ENCODE measurements at regions not wholly inside any gene's neighbourhood (a gene's known extent, or its start where the extent isn't known, plus 50 kb on each side); places are given as distances from the start of the nearest gene placed in this dataset.

DNA sequence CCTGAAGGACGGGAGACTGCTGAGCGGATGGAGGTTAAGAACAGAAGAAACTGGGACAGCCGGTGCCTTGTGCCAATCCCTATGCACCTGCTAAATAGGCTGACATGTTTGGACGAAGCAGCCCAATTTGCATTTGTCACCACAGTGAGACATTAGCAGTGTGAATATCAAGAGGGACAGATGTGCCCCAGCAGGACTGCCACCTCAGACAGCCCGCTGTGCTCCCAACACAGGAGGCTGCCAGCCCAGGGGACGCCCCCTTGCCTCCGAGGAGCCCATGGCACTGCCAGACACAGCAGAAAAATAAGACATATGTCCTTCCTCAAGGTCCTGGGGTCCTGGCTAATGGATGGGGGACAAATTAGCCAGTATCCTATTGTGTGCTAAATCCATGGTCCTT is 306.7 kb upstream of the POU3F3 start:
- no peak overlapping the region for H3K4me3 ChIP-seq (replicated peaks; ENCODE audit: insufficient read depth, low read length)
- DNase-seq (ENCODE audit: low read depth in 1 of 2, low spot score in 1 of 2) = no peak
- no peaks in the 10 kb centered on the region for H3K27me3 ChIP-seq (ENCODE audit: insufficient read depth, poor library complexity, severe bottlenecking)

DNA sequence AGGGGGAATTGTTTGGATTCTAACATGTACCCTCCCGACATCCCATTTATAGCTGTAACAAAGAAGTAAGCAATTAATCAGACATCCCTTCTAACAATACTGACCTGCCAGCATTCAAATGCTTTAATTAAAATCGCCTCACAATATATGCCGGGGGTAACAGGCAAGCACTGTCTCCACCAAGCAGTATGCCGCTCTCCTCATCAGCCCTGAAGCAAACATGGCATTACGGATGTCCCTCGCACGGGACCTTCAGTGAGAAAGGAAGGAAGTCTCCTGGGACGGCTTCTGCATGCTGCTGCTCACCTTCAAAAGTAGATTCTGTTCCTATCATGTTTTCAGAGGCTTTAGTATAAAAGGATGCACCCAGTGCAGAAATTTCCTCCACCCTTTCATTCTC is 292.7 kb upstream of the POU3F3 start:
- Histone ChIP-seq H3K27ac (replicated peaks) (no peak overlapping the region), H3K27me3 (ENCODE audit: insufficient read depth, poor library complexity, severe bottlenecking) (no peaks in the 10 kb centered on the region)

More for the DNA sequence above, 306.7 kb upstream of the POU3F3 start:
- H3K27ac ChIP-seq (replicated peaks) = no peak overlapping the region
- TF ChIP-seq SPI1 (IDR thresholded peaks at IDR 0.05; ENCODE audit: borderline replicate concordance, low read depth) = no peak
- TF ChIP-seq, protein P1, sequence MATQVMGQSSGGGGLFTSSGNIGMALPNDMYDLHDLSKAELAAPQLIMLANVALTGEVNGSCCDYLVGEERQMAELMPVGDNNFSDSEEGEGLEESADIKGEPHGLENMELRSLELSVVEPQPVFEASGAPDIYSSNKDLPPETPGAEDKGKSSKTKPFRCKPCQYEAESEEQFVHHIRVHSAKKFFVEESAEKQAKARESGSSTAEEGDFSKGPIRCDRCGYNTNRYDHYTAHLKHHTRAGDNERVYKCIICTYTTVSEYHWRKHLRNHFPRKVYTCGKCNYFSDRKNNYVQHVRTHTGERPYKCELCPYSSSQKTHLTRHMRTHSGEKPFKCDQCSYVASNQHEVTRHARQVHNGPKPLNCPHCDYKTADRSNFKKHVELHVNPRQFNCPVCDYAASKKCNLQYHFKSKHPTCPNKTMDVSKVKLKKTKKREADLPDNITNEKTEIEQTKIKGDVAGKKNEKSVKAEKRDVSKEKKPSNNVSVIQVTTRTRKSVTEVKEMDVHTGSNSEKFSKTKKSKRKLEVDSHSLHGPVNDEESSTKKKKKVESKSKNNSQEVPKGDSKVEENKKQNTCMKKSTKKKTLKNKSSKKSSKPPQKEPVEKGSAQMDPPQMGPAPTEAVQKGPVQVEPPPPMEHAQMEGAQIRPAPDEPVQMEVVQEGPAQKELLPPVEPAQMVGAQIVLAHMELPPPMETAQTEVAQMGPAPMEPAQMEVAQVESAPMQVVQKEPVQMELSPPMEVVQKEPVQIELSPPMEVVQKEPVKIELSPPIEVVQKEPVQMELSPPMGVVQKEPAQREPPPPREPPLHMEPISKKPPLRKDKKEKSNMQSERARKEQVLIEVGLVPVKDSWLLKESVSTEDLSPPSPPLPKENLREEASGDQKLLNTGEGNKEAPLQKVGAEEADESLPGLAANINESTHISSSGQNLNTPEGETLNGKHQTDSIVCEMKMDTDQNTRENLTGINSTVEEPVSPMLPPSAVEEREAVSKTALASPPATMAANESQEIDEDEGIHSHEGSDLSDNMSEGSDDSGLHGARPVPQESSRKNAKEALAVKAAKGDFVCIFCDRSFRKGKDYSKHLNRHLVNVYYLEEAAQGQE (IDR thresholded peaks at IDR 0.05; ENCODE audit: insufficient replicate concordance, low read depth) = no peak
- TF ChIP-seq, protein P2, sequence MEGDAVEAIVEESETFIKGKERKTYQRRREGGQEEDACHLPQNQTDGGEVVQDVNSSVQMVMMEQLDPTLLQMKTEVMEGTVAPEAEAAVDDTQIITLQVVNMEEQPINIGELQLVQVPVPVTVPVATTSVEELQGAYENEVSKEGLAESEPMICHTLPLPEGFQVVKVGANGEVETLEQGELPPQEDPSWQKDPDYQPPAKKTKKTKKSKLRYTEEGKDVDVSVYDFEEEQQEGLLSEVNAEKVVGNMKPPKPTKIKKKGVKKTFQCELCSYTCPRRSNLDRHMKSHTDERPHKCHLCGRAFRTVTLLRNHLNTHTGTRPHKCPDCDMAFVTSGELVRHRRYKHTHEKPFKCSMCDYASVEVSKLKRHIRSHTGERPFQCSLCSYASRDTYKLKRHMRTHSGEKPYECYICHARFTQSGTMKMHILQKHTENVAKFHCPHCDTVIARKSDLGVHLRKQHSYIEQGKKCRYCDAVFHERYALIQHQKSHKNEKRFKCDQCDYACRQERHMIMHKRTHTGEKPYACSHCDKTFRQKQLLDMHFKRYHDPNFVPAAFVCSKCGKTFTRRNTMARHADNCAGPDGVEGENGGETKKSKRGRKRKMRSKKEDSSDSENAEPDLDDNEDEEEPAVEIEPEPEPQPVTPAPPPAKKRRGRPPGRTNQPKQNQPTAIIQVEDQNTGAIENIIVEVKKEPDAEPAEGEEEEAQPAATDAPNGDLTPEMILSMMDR (IDR thresholded peaks at IDR 0.05; ENCODE audit: insufficient read depth, low read length) = no peak
- TF ChIP-seq POLR2AphosphoS5 (IDR thresholded peaks at IDR 0.05; ENCODE audit: low read depth) = no peak
- TF ChIP-seq GABPA (IDR thresholded peaks at IDR 0.05; ENCODE audit: low read depth) = no peak

DNA sequence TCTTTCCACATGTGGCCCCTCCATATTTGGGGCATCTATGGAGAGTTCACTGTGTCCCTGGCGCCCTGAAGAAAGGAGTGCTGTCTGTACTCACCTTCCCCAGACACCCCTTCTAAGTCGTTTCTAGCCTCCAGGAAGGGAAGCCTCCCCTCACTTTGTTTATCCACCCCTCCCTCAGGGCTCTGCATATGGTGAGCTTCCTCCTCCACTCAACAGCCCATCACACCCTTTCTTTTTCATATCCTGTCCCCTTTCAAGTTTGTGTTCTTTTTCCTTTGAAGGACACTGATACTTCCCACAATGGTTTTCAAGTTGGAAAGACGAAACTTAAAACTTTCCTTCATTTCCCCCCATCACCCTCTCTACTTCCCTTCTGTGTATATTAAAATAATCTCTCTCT is 291.4 kb upstream of the POU3F3 start:
- TF ChIP-seq, protein P2 (IDR thresholded peaks at IDR 0.05; ENCODE audit: insufficient read depth, low read length) = no peak
- TF ChIP-seq SPI1 (IDR thresholded peaks at IDR 0.05; ENCODE audit: borderline replicate concordance, low read depth) (no peak), POLR2AphosphoS5 (IDR thresholded peaks at IDR 0.05; ENCODE audit: low read depth) (no peak), GABPA (IDR thresholded peaks at IDR 0.05; ENCODE audit: low read depth) (no peak)
- TF ChIP-seq, protein P1 (IDR thresholded peaks at IDR 0.05; ENCODE audit: insufficient replicate concordance, low read depth) = no peak
- no peak for DNase-seq (ENCODE audit: low read depth in 1 of 2, low spot score in 1 of 2)
- no peaks in the 10 kb centered on the region for H3K27me3 ChIP-seq (ENCODE audit: insufficient read depth, poor library complexity, severe bottlenecking)
- H3K4me3 ChIP-seq (replicated peaks; ENCODE audit: insufficient read depth, low read length) = no peak overlapping the region
- H3K27ac ChIP-seq (replicated peaks) = no peak overlapping the region

More for the DNA sequence above, 292.7 kb upstream of the POU3F3 start:
- no peak overlapping the region for H3K4me3 ChIP-seq (replicated peaks; ENCODE audit: insufficient read depth, low read length)
- DNase-seq (ENCODE audit: low read depth in 1 of 2, low spot score in 1 of 2) = no peak
- TF ChIP-seq POLR2AphosphoS5 (IDR thresholded peaks at IDR 0.05; ENCODE audit: low read depth) (no peak), SPI1 (IDR thresholded peaks at IDR 0.05; ENCODE audit: borderline replicate concordance, low read depth) (no peak), GABPA (IDR thresholded peaks at IDR 0.05; ENCODE audit: low read depth) (no peak)
- TF ChIP-seq, protein P1 (IDR thresholded peaks at IDR 0.05; ENCODE audit: insufficient replicate concordance, low read depth) = no peak
- TF ChIP-seq, protein P2 (IDR thresholded peaks at IDR 0.05; ENCODE audit: insufficient read depth, low read length) = no peak

All from HL-60 (cell line).